ENCODE measurements at regions not wholly inside any gene's neighbourhood (a gene's known extent, or its start where the extent isn't known, plus 50 kb on each side); places are given as distances from the start of the nearest gene placed in this dataset.

DNA sequence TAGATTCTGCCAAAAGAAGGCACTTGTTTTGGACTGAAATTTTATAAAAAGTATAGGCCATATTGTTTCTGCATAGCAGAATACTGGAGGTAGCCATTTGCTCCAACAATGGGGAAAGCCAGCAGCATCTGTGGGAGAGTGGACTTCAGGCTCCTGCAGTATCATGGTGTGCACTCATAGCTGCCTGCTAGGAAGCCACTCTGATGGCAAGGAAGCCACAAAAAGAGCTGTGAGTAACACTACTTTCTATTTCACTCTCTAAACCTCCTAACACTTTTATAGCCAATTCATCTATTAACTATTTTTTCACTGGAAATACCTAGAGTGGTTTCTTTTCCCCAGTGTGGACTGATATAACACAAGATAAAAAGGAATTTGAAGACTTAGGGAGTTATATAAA lies 144.4 kb upstream of the KCNJ3 start:
- TF ChIP-seq ARNTL (CRISPR knock-in tag; IDR thresholded peaks at IDR 0.05; ENCODE audit: borderline replicate concordance, low read depth) = no peak
- TF ChIP-seq ZC3H10 (CRISPR knock-in tag; IDR thresholded peaks at IDR 0.05) = no peak
- TF ChIP-seq, protein P1, sequence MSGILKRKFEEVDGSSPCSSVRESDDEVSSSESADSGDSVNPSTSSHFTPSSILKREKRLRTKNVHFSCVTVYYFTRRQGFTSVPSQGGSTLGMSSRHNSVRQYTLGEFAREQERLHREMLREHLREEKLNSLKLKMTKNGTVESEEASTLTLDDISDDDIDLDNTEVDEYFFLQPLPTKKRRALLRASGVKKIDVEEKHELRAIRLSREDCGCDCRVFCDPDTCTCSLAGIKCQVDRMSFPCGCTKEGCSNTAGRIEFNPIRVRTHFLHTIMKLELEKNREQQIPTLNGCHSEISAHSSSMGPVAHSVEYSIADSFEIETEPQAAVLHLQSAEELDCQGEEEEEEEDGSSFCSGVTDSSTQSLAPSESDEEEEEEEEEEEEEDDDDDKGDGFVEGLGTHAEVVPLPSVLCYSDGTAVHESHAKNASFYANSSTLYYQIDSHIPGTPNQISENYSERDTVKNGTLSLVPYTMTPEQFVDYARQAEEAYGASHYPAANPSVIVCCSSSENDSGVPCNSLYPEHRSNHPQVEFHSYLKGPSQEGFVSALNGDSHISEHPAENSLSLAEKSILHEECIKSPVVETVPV (CRISPR knock-in tag; IDR thresholded peaks at IDR 0.05) = no peak
- TF ChIP-seq PPARA (CRISPR knock-in tag; IDR thresholded peaks at IDR 0.05; ENCODE audit: borderline replicate concordance) = no peak
- TF ChIP-seq ESRRG (CRISPR knock-in tag; IDR thresholded peaks at IDR 0.05) = no peak
- TF ChIP-seq, protein P2, sequence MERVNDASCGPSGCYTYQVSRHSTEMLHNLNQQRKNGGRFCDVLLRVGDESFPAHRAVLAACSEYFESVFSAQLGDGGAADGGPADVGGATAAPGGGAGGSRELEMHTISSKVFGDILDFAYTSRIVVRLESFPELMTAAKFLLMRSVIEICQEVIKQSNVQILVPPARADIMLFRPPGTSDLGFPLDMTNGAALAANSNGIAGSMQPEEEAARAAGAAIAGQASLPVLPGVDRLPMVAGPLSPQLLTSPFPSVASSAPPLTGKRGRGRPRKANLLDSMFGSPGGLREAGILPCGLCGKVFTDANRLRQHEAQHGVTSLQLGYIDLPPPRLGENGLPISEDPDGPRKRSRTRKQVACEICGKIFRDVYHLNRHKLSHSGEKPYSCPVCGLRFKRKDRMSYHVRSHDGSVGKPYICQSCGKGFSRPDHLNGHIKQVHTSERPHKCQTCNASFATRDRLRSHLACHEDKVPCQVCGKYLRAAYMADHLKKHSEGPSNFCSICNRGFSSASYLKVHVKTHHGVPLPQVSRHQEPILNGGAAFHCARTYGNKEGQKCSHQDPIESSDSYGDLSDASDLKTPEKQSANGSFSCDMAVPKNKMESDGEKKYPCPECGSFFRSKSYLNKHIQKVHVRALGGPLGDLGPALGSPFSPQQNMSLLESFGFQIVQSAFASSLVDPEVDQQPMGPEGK (CRISPR knock-in tag; IDR thresholded peaks at IDR 0.05; ENCODE audit: borderline replicate concordance) = no peak
- no peak for TF ChIP-seq ZNF565 (CRISPR knock-in tag; conservative IDR thresholded peaks at IDR 0.05; ENCODE audit: low read depth)
- TF ChIP-seq RARB (CRISPR knock-in tag; IDR thresholded peaks at IDR 0.05) = no peak
- no peak for TF ChIP-seq ZNF8 (CRISPR knock-in tag; IDR thresholded peaks at IDR 0.05)

All from SK-N-SH treated with all-trans-retinoic acid at 6 μM for 48 hours (cell line).